HEK293 (cell line): ENCODE measurements at regions not wholly inside any gene's neighbourhood (a gene's known extent, or its start where the extent isn't known, plus 50 kb on each side); places are given as distances from the start of the nearest gene placed in this dataset.

Experiments used
- CTCF ChIA-PET: fragments of 350-600 bp; formaldehyde crosslinking; extraction: SDS; loops from one replicate; lab custom pipeline; 2021; ENCODE audit warnings: antibody characterized with exemption; lab: Yijun Ruan, JAX
- POLR2A ChIA-PET: fragments of 300-600 bp; formaldehyde crosslinking; extraction: SDS; loops from one replicate; lab custom pipeline; 2020; ENCODE audit warnings: antibody characterized with exemption, inconsistent platforms; lab: Yijun Ruan, JAX
- H3K27ac ChIP-seq: fragments of 200-500 bp; sonication (Bioruptor generic); 2 replicates; pipeline ENCODE4 v1.5.1; 2014; ENCODE audit warnings: low read depth, low read length, control low read depth, inconsistent platforms; ENCODE audit errors: extremely low read depth
- H3K36me3 ChIP-seq, 2 experiments: fragments of 200-500 bp in 1 of 2; sonication (Bioruptor generic) in 1 of 2; 1 replicate in 1 of 2; 2 replicates in 1 of 2; pipeline ENCODE4 v1.5.1; 2014 to 2017; ENCODE audit warnings: inconsistent platforms in 2 of 2, low read length in 2 of 2; ENCODE audit not compliant: control insufficient read depth in 2 of 2, insufficient read depth in 1 of 2
- H3K4me1 ChIP-seq: fragments of 200-500 bp; sonication (Bioruptor generic); 2 replicates; pipeline ENCODE4 v1.5.1; 2014; ENCODE audit warnings: mild to moderate bottlenecking, low read length, inconsistent platforms; ENCODE audit not compliant: control insufficient read depth, insufficient read depth
- H3K4me3 ChIP-seq: 2 replicates; pipeline ENCODE4 v1.5.1; 2011; ENCODE audit warnings: low read depth, mild to moderate bottlenecking, control low read depth, low read length, moderate library complexity
- H3K9me3 ChIP-seq: fragments of 200-500 bp; sonication (Bioruptor generic); 2 replicates; pipeline ENCODE4 v1.5.1; 2014; ENCODE audit warnings: low read depth, low read length, inconsistent platforms; ENCODE audit not compliant: control insufficient read depth, insufficient read depth
- FEZF1 ChIP-seq: fragments of 450-650 bp; formaldehyde crosslinking; IDR thresholded peaks from 2 replicates; pipeline ENCODE4 v1.5.1; 2016; ENCODE audit warnings: missing biosample characterization, missing genetic modification characterization
- KLF10 ChIP-seq: fragments of 450-650 bp; IDR thresholded peaks from 2 replicates; pipeline ENCODE4 v1.5.1; 2018; ENCODE audit warnings: missing biosample characterization, mild to moderate bottlenecking, missing genetic modification characterization
- MZF1 ChIP-seq: fragments of 450-650 bp; formaldehyde crosslinking; IDR thresholded peaks from 2 replicates; pipeline ENCODE4 v1.5.1; 2017; ENCODE audit warnings: missing biosample characterization, missing genetic modification characterization, borderline replicate concordance
- OVOL3 ChIP-seq: fragments of 450-650 bp; formaldehyde crosslinking; IDR thresholded peaks from 2 replicates; pipeline ENCODE4 v1.5.1; 2016; ENCODE audit warnings: missing biosample characterization, missing genetic modification characterization
- TSHZ1 ChIP-seq: fragments of 450-650 bp; formaldehyde crosslinking; IDR thresholded peaks from 2 replicates; pipeline ENCODE4 v1.5.1; 2016; ENCODE audit warnings: missing biosample characterization, missing genetic modification characterization, borderline replicate concordance
- YY2 ChIP-seq: fragments of 450-650 bp; formaldehyde crosslinking; IDR thresholded peaks from 2 replicates; pipeline ENCODE4 v1.5.1; 2016; ENCODE audit warnings: missing biosample characterization, missing genetic modification characterization
- ZEB2 ChIP-seq: fragments of 450-650 bp; formaldehyde crosslinking; IDR thresholded peaks from 2 replicates; pipeline ENCODE4 v1.5.1; 2016; ENCODE audit warnings: missing biosample characterization, missing genetic modification characterization
- ZFHX2 ChIP-seq: fragments of 450-650 bp; formaldehyde crosslinking; conservative IDR thresholded peaks from 2 replicates; pipeline ENCODE4 v1.5.1; 2016; ENCODE audit warnings: missing biosample characterization, missing genetic modification characterization
- ZNF121 ChIP-seq: fragments of 450-650 bp; formaldehyde crosslinking; IDR thresholded peaks from 2 replicates; pipeline ENCODE4 v1.5.1; 2016; ENCODE audit warnings: missing biosample characterization, missing genetic modification characterization
- ZNF132 ChIP-seq: fragments of 450-650 bp; formaldehyde crosslinking; IDR thresholded peaks from 2 replicates; pipeline ENCODE4 v1.5.1; 2017; ENCODE audit warnings: missing biosample characterization, missing genetic modification characterization, borderline replicate concordance
- ZNF133 ChIP-seq: fragments of 450-650 bp; formaldehyde crosslinking; IDR thresholded peaks from 2 replicates; pipeline ENCODE4 v1.5.1; 2016; ENCODE audit warnings: missing biosample characterization, missing genetic modification characterization
- ZNF146 ChIP-seq: fragments of 450-650 bp; formaldehyde crosslinking; IDR thresholded peaks from 2 replicates; pipeline ENCODE4 v1.5.1; 2016; ENCODE audit warnings: missing biosample characterization, missing genetic modification characterization
- ZNF274 ChIP-seq, 2 experiments: fragments of 200-500 bp in 1 of 2; fragments of 450-650 bp in 1 of 2; sonication (Bioruptor generic) in 1 of 2; formaldehyde crosslinking in 1 of 2; IDR thresholded peaks; 2 replicates each; pipeline versions ENCODE4 v1.5.1 to v1.6.1; 2014 to 2016; ENCODE audit warnings: borderline replicate concordance in 1 of 2, inconsistent platforms in 1 of 2, low read length in 1 of 2, missing biosample characterization in 1 of 2, missing genetic modification characterization in 1 of 2
- ZNF302 ChIP-seq: fragments of 450-650 bp; formaldehyde crosslinking; IDR thresholded peaks from 2 replicates; pipeline ENCODE4 v1.5.1; 2016; ENCODE audit warnings: missing biosample characterization, missing genetic modification characterization, low read depth
- ZNF366 ChIP-seq: fragments of 450-650 bp; formaldehyde crosslinking; conservative IDR thresholded peaks from 2 replicates; pipeline ENCODE4 v1.5.1; 2016; ENCODE audit warnings: missing biosample characterization, missing genetic modification characterization
- ZNF423 ChIP-seq: fragments of 450-650 bp; formaldehyde crosslinking; IDR thresholded peaks from 2 replicates; pipeline ENCODE4 v1.5.1; 2016; ENCODE audit warnings: missing biosample characterization, missing genetic modification characterization
- ZNF488 ChIP-seq: fragments of 450-650 bp; formaldehyde crosslinking; IDR thresholded peaks from 2 replicates; pipeline ENCODE4 v1.5.1; 2016; ENCODE audit warnings: missing biosample characterization, missing genetic modification characterization
- ZNF610 ChIP-seq: fragments of 450-650 bp; formaldehyde crosslinking; IDR thresholded peaks from 2 replicates; pipeline ENCODE4 v1.5.1; 2016; ENCODE audit warnings: missing biosample characterization, missing genetic modification characterization, borderline replicate concordance
- ZNF660 ChIP-seq: fragments of 450-650 bp; IDR thresholded peaks from 2 replicates; pipeline ENCODE4 v1.5.1; 2018; ENCODE audit warnings: missing biosample characterization, mild to moderate bottlenecking, missing genetic modification characterization
- ZNF692 ChIP-seq: fragments of 450-650 bp; formaldehyde crosslinking; IDR thresholded peaks from 2 replicates; pipeline ENCODE4 v1.5.1; 2016; ENCODE audit warnings: missing biosample characterization, missing genetic modification characterization
- ZNF704 ChIP-seq: fragments of 450-650 bp; formaldehyde crosslinking; IDR thresholded peaks from 2 replicates; pipeline ENCODE4 v1.5.1; 2016; ENCODE audit warnings: missing biosample characterization, missing genetic modification characterization
- ZNF791 ChIP-seq: fragments of 450-650 bp; formaldehyde crosslinking; IDR thresholded peaks from 2 replicates; pipeline ENCODE4 v1.5.1; 2016; ENCODE audit warnings: missing biosample characterization, missing genetic modification characterization
- ZNF830 ChIP-seq: fragments of 450-650 bp; IDR thresholded peaks from 2 replicates; pipeline ENCODE4 v1.5.0; 2018; ENCODE audit warnings: missing biosample characterization, missing genetic modification characterization, low read depth, mild to moderate bottlenecking, moderate library complexity
- ZXDB ChIP-seq: fragments of 450-650 bp; formaldehyde crosslinking; IDR thresholded peaks from 2 replicates; pipeline ENCODE4 v1.5.1; 2016; ENCODE audit warnings: missing biosample characterization, missing genetic modification characterization

GRCh38 chr5:175162036-175162435, 281.9 kb downstream of the DRD1 start:
- Histone ChIP-seq H3K9me3 (no peaks in the 10 kb centered on the region), H3K4me1 (no peaks in the 10 kb centered on the region), H3K27ac (no peak overlapping the region), H3K4me3 (no peak overlapping the region)
- POLR2A ChIA-PET, result no interaction called here
- TF ChIP-seq ZNF423 (tag by site-specific recombination) (no peak), ZNF302 (no peak), ZNF830 (tag by site-specific recombination) (no peak), ZNF274 (IDR thresholded peaks at IDR 0.05; ENCODE audit: low read length) (no peak), ZNF274 (tag by site-specific recombination; IDR thresholded peaks at IDR 0.05; ENCODE audit: borderline replicate concordance) (no peak), ZNF121 (tag by site-specific recombination) (no peak), ZNF791 (tag by site-specific recombination) (no peak), ZNF704 (no peak), ZNF692 (no peak), ZNF660 (tag by site-specific recombination) (no peak), ZEB2 (no peak), ZNF366 (tag by site-specific recombination) (no peak), YY2 (tag by site-specific recombination) (no peak), MZF1 (tag by site-specific recombination) (no peak), ZNF132 (tag by site-specific recombination) (no peak)
- TF ChIP-seq, all 188 proteins: peak for 0
- CTCF ChIA-PET, result interaction anchor here (0.7 to 1.0 kb wide), 2 partner anchors 65 to 303 kb away, joined by 3 to 4 read pairs; no protein-coding TSS in a partner anchor
- no peaks in the 10 kb centered on the region for H3K36me3 ChIP-seq

- H3K4me3 ChIP-seq, result no peak overlapping the region
- no peak overlapping the region for H3K27ac ChIP-seq
- ChIA-PET CTCF (no interaction called here), POLR2A (no interaction called here)
- no peaks in the 10 kb centered on the region for H3K36me3 ChIP-seq
- no peaks in the 10 kb centered on the region for H3K9me3 ChIP-seq
- TF ChIP-seq TSHZ1 (tag by site-specific recombination) (no peak), OVOL3 (no peak), ZNF488 (tag by site-specific recombination) (no peak), ZFHX2 (tag by site-specific recombination) (no peak), ZNF146 (tag by site-specific recombination) (no peak), KLF10 (no peak), ZXDB (tag by site-specific recombination) (no peak), ZNF610 (no peak), ZNF133 (tag by site-specific recombination) (no peak), FEZF1 (tag by site-specific recombination) (no peak)
- TF ChIP-seq, all 188 proteins: peak for 0
- no peaks in the 10 kb centered on the region for H3K4me1 ChIP-seq
Measured at GRCh38 chr5:175159956-175160355, 284.0 kb downstream of the DRD1 start.
